IPS-NIHi7 (cell line): ENCODE measurements at regions not wholly inside any gene's neighbourhood (a gene's known extent, or its start where the extent isn't known, plus 50 kb on each side); places are given as distances from the start of the nearest gene placed in this dataset.

Experiments used
- DNase-seq: peaks from one replicate; pipeline ENCODE4 v3.0.0; 2012; ENCODE audit warnings: mixed read lengths; ENCODE audit errors: extremely low spot score

DNA sequence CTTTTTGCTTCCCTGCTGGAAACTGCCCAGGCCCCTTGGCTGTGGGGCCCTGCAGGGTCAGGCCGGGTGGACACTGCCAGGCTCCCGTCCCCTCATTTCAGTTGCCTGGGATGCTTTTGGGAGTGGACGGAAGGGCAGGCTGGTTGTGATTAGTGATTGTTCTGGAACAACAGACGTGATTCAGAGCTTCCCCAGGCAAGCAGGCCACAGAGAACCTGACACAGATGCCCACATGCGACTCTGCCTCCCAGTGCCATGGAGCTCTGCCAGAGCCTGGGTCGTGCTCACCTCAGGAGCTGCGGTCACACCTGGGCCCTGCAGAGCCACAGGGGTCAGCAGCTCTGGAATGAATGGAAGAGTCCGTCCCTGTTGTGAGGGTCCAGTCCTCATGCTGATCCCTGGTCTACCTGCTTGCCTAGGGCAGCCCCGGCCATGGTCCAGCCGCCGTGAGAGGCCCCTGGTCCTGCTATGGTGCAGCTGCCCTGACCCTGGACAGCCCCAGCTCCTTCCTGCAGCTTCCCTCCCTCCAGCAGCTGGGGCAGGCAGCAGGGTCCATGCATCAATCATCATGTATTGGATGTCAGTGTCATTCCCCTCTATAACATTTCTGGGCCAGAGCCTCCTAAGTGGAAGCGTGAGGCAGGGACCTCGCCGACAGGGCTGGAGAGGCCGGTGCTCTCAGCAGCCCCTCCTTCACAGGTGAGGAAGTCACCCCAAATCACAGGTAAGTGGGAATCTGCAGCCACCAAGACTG is 518.6 kb upstream of the MYT1L start:
- no peak for DNase-seq

GRCh38 chr2:2848621-2849333 is 517.7 kb upstream of the MYT1L start:
- peak; percentile 38 for DNase-seq

DNA sequence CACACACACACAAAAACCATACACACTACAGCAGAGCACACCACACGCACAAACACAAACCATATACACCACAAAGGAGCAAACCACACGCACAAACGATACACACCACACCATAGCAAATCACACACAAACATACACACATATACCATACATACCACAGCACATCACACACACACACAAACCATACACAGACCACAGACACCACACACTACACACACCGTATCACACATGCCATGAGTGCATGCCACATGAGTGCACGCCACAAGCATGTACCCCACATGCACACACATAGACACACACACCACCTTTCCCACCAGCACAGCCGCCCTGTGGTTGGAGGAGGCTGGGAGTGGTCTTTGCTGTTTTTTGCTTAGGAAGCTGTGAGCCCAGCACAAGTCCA is 517.1 kb upstream of the MYT1L start:
- no peak for DNase-seq

GRCh38 chr2:2847209-2847676 is 516.2 kb upstream of the MYT1L start:
- DNase-seq: no peak

GRCh38 chr2:2846332-2847208 is 515.5 kb upstream of the MYT1L start:
- no peak for DNase-seq

GRCh38 chr2:2845806-2846315 is 514.8 kb upstream of the MYT1L start:
- no peak for DNase-seq

DNA sequence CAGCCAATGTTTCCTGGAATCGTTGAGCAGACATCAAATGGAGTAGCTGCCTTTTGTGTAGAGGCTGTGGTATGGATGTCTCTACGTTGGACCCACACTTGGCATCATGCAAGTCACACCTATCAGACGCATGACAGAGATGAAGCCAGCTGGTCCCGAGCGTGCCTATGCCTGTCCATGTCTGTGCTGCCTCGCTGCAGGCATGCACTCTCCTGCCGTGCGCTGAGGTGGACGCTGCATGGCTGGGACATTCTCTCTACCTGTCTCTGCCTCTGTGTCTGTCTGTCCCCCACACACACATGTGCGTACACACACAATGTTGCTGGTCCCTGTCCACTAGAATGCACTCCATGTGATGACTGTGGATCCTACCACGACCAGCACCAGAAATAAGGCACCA is 514.2 kb upstream of the MYT1L start:
- DNase-seq: no peak

DNA sequence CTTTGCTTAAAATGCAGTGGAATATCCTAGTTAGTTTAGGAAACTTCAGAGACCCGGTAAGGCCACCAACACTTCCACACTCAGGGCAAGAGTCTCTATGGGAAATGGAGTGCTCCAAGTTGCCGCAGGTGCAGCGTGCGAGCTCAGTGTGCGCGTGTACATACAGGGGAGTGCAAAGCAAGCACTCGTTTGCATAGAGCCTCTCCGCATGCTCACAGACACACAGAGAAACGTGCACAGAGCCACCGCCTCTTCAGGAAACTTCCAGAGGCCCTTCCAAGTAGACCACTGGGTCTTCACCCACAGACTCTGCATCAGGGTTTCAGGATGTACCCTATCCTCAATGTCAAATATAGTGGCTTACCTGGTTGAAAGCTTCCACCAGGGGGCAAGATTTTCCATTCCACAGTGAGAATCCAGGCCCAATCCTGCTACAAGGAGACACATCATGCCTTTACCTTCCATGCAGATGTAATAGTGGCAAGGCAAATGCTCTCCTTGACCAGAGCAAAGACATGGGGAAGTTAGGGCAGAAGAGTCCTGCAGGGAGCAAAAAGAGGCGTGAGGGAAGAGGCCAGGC is 513.0 kb upstream of the MYT1L start:
- peak; percentile 43 for DNase-seq

DNA sequence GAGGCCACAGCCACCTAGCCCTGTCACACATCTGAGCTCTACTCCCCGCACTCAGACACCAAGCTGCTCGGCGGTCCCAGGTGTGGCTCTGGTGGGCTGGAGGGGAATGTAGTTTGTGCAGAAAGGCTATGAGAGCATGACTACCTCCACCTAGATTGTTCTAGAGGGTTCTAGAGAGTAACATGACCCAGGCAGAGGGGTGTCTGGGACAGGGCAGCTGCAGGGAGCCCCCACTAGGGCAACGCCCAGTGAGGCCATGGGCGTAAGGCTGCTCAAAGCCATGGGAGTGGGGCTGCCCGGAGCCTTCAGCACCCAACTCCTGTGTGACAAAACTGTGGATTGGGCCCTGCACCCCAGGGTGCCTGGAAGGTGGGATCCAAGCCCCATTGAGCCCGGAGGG is 511.4 kb upstream of the MYT1L start:
- DNase-seq: no peak

GRCh38 chr2:2840681-2841300 is 509.7 kb upstream of the MYT1L start:
- no peak for DNase-seq

DNA sequence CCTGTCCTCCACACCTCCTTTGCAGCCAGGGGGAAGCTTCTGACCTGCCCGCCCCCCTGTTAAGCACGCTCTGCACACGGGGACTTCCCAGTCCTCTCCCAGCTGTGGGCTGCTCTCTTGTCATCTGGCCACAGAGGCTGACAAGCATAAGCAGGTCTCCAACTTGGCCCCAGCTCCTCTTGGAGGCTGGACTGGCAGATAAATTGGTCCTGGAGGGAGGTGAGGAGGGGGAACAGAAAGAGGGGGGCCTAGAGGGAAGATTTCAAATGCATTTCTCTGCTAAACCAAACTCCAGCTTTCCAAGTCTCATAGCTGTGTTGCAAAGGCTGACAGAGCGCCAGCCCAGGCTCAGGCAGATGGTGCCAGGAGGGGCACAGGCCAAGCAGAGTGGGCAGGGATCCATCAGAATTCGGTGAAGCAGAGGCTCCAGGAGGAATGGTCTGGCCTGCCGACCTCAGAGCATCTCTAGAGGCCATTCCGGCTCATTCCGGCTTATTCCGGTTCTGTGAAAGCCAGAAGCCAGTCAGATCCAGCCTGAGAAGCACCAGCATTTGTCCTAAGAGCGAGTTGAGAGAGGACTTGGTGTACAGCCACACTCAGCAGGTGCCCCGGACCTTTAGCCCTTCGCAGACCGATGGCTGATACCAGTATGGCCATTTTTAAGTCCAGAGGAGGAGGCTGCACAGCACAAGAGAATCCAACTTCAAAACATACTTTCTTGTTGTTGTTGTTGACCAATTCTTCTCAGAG is 508.9 kb upstream of the MYT1L start:
- DNase-seq: no peak

DNA sequence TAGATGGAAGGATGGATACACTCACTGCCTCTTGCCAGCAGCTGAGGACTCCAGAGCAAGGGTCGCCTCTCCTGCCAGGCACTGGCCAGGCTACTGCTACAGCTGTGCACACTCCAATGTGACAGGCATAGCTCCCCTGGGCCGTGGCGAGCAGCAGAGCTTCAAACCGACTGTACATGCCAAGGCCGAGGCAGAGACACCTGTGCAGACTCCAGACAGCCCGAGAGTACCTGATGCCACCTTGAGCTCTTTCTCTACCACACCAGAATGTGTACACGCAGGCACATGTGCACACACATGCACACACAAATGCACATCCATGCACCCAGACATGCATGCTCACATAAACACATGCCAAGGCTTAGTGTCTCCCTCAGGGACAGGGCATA is 508.3 kb upstream of the MYT1L start:
- DNase-seq: no peak

GRCh38 chr2:2838548-2838845 is 507.4 kb upstream of the MYT1L start:
- DNase-seq: no peak

DNA sequence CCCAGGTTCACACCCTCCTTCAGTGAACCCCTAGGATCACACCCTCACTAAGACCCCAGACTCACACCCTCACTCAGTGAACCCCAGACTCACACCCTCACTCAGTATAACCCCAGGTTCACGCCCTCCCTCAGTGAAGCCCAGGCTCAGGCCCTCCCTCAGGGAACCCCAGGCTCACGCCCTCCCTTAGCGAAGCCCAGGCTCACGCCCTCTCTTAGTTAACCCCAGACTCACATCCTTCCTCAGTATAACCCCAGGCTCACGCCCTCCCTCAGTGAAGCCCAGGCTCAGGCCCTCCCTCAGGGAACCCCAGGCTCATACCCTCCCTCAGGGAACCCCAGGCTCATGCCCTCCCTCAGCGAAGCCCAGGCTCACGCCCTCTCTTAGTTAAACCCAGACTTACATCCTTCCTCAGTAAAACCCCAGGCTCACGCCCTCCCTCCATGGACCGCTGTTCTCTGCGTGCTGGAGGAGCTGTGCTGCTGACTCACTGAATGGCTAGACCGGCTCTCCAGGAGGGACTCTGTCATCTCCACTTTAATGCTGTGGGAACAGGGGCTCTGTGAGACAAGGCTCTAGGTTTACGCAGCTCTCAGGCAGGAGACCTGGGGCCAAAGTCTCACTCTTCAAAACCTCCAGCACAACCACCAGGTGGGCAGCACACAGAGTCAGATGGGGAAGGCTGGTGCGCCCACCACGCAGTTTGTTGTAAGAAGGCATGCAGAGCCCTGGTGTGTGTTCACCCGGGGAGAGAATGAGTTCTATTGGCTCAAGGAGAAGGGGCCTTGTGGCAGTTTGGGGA is 506.9 kb upstream of the MYT1L start:
- DNase-seq: no peak

GRCh38 chr2:2836343-2837070 is 505.4 kb upstream of the MYT1L start:
- DNase-seq: no peak

- no peak for DNase-seq
Measured at GRCh38 chr2:2834516-2835254, 503.6 kb upstream of the MYT1L start.

- DNase-seq: no peak
Measured at GRCh38 chr2:2834105-2834504, 503.0 kb upstream of the MYT1L start.

GRCh38 chr2:2832657-2833056 is 501.6 kb upstream of the MYT1L start:
- DNase-seq: no peak

DNA sequence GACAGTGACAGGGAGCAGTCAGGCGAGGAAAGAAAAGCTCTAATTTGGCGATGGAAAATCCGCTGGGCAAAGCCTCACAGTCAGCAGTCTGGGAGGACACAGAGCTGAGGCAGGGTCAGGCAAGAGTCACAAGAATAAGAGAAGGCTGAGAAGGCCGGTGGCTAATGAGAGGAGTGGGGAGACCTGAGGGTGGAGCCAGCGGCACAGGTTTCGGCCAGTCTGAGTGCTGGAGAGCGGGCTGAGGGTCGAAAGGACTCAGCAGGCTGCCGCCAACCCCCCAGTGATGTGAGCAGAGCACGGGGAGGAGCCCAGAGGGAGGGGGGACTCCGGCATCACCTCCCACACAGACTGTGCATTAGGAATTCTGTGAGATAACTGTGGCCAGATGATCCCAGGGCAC is 500.6 kb upstream of the MYT1L start:
- peak; percentile 59 for DNase-seq
